Peyer's patch (tissue), 4 donors: ENCODE measurements at regions not wholly inside any gene's neighbourhood (a gene's known extent, or its start where the extent isn't known, plus 50 kb on each side); places are given as distances from the start of the nearest gene placed in this dataset.
"Not testable (repeated sequence)": the region's sequence is repeated elsewhere in the genome, so short reads cannot be mapped to it uniquely, and the experiment has no call there.

Experiments used
- CTCF ChIP-seq, 6 experiments: fragments of 450-650 bp in 4 of 6; fragments of 200-600 bp in 2 of 6; sonication (generic) in 1 of 6; IDR thresholded peaks; one replicate each; pipeline ENCODE4 v1.5.1; 2017 to 2019; ENCODE audit warnings: antibody characterized with exemption in 6 of 6, mild to moderate bottlenecking in 3 of 6, moderate library complexity in 1 of 6
- POLR2A ChIP-seq, 2 donors: fragments of 450-650 bp; IDR thresholded peaks; one replicate each; pipeline ENCODE4 v1.5.1; 2017; ENCODE audit warnings: antibody characterized with exemption in 2 of 2, mild to moderate bottlenecking in 2 of 2, moderate library complexity in 2 of 2

- TF ChIP-seq CTCF, POLR2A (IDR thresholded peaks at IDR 0.05): not testable (repeated sequence)
Observed at GRCh38 chr6:60758725-60759124, 1527.3 kb downstream of the KHDRBS2 start.
